GM21360 (cell line): ENCODE measurements at regions not wholly inside any gene's neighbourhood (a gene's known extent, or its start where the extent isn't known, plus 50 kb on each side); places are given as distances from the start of the nearest gene placed in this dataset.

Source experiments
- ATAC-seq: cut with Tn5 transposase; IDR thresholded peaks from one replicate; pipeline ENCODE4 v1.9.1; 2021; ENCODE audit warnings: mild to moderate bottlenecking, moderate library complexity; ENCODE audit not compliant: unreplicated experiment

DNA sequence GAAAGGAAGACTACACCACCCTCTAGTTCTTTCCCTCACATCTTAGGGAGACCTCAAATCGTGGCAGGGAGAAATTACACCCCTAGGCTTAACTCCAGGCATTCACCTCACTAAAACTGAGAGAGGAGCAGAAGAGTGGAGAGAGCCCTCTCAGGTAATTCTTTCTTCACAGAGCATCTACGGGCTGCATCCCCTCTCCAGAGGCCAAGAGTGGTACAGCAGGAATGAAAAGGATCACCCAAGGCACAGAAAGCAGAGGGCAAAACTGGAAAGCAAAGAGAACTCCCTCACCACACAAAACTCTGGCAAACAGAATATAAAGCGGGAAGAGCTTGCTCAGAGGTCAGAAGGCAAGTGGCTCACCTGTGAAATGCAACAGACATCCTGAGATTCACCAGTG, 661.2 kb downstream of the TBC1D4 start:
- ATAC-seq, result no peak

GRCh38 chr13:74819549-74819948, 662.4 kb downstream of the TBC1D4 start:
- no peak for ATAC-seq

GRCh38 chr13:74816737-74817136, 665.2 kb downstream of the TBC1D4 start:
- no peak for ATAC-seq

GRCh38 chr13:74796157-74796556, 662.0 kb upstream of the KLF12 start:
- ATAC-seq, result no peak

DNA sequence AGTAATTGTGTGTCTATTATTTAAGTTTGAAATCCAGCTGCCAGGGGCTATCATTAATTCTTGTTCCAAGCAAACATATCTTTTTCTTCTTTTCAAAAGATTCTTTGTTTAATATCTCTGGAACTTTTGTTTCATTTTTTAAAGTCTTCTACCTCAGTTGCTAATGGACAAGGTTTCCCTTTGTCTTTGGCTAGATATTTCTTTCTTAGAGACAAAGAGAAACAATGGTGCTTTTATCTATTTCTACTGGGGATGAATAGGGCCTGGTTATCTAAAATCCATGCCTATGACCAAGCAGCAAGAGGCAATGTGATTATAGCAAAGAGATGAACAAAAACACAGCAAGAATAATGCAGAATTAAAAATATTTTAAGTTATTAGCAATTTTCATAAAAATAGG, 661.3 kb upstream of the KLF12 start:
- ATAC-seq, result no peak

DNA sequence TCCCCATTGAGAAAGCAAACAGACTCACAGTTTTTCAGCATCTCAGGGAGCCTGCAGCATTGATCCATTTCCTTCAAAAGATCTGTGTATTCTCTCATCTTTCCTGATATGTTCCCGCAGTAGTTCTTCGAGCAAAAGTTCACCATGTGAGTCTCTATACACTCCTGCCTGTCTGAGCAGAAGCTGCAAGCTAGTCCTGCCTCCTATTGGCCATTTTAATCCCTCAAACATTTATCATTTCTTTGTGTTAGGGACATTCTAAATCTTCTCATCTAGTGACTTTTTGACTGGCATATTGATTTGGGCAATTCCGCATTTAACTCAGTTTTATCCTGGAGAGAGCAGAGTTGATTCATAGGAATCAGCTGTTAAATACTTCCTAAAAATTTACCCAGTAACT, 660.4 kb upstream of the KLF12 start:
- no peak for ATAC-seq

- no peak for ATAC-seq
Measured at GRCh38 chr13:74794147-74794546, 659.9 kb upstream of the KLF12 start.

GRCh38 chr13:74784959-74785358, 650.8 kb upstream of the KLF12 start:
- ATAC-seq, result no peak

GRCh38 chr13:74778946-74779345, 644.7 kb upstream of the KLF12 start:
- no peak for ATAC-seq

DNA sequence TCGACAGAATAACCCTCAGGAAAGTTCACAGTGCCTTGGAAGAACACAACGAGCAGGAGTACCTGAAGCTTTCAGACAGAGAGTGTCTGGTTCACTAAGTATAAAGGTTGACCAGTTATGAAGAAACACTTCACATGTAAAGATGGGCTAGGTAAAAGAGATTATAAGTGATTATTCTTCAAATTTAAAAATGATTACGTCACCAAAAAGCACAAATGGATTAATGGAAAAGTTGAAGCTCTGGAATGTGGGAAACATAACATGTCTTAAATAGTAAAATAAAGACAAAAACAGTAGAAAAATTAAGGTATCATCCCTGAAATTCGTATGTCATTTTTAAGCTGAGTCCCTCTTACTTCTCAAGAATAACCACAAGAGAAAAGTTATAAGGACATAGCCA, 643.9 kb upstream of the KLF12 start:
- no peak for ATAC-seq

DNA sequence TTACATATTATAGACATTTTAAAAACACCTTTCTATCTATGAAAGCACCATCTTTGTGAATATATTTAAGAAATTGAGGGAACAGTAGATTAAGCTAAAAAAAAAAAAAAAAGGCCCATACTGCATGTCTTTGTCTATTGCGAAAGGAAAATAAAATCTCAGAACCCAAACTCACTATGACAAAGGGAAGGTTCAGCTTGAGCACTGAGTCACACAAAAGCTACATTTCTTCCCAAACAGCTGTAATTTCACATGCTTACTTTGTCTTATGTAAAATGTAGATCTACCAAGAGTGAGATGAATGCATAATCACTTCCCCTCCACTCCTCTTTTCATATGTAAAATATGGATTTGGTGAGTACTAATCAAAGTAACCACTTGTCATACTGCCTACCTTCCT, 640.1 kb upstream of the KLF12 start:
- ATAC-seq, result no peak

DNA sequence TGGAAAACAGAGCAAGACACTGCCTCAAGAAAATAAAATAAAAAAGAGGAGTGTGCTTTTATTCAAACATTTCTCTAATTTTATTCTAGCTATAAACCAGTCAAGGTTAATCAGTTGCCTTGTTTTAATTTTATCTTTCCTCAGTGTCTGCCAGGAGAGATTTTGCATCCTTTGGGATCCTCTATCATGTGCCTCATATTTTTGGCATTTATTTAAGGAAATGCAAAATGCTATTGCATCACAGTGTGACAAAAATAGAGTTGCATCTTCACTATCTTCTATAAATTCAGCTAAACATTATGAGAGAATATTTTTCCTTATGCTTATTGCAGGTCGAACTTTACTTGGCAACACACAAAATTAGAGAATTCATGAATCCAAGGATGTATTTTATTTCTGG, 639.0 kb upstream of the KLF12 start:
- no peak for ATAC-seq

DNA sequence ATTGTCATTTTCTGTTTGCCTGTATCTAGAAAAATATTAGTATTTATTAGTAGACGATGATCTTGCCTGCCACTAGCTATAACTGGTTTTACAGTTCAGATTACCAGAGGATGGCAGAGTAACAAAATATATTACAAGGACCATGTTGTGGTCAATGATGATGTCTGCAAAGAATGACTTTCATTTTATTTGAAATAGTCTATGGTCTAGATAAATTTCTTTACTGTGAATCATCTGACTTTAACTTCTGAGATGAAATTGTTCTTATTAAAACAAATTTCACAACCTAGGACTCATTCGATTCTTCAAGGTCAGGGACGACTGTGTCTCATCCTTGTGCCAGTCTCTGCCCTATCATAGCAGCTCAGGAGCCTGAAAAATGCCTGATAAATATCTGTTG, 637.8 kb upstream of the KLF12 start:
- no peak for ATAC-seq

GRCh38 chr13:74770361-74770760, 636.2 kb upstream of the KLF12 start:
- no peak for ATAC-seq

DNA sequence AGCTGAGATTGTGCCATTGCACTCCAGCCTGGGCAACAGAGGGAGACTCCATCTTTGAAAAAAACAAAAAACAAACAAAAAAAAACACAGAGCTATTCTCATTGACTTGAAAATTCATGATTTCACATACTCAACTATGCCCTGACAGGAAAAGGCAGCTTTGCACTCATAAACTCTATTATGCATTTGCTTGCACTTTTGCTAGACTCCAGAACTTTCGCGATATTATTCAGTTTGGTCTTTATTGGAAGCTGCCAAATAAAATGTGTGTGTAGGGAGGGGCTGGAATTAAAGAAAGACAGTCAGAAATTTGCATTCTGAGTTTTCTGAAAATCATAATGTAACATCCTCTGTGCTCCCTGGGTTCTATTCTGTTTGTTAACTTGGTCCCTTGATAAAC, 635.1 kb upstream of the KLF12 start:
- no peak for ATAC-seq

DNA sequence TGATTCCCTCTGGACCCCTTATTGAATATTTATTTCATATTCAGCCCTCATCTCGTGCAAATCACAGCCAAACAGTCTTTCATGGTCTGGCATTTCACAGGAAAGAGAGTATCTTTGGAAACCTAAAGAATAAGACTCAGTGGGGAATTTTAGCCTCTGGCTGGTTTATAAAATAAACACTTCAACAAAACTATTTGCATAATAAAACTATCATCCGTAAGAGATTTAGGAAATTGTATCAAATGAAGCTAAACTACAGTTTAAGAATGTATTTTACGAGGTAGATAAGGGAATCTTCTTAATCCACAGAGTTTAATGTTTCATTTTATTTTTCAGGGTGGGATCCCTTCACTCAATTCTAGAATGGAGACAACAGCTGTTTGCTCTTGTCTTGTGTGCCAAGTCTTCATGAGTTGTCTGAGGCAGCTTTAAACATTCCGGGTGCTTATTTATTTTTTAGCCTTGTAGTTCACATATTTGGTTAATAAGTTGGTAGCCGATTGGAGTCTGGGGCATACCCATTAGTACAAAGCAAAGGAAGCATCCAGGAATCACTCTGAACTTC, 634.4 kb upstream of the KLF12 start:
- no peak for ATAC-seq

DNA sequence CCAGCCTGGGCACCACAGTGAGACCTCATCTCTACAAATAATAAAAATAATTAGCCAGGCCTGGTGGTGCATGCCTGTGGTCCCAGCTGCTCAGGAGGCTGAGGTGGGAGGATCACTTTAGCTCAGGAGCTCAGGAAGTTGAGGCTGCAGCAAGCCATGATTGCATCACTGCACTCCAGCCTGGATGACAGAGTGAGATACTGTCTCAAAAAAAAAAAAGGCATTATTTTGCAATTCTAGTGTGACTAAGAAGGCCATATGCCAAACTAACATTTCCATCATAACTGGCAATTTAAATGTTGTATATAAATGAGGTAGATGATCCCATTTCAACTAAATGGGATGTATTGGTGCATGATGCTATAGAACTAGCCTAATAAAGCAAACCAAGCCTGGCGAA, 632.8 kb upstream of the KLF12 start:
- no peak for ATAC-seq

GRCh38 chr13:74765955-74766354, 631.8 kb upstream of the KLF12 start:
- no peak for ATAC-seq

- no peak for ATAC-seq
Measured at GRCh38 chr13:74761801-74762757, 627.9 kb upstream of the KLF12 start.

DNA sequence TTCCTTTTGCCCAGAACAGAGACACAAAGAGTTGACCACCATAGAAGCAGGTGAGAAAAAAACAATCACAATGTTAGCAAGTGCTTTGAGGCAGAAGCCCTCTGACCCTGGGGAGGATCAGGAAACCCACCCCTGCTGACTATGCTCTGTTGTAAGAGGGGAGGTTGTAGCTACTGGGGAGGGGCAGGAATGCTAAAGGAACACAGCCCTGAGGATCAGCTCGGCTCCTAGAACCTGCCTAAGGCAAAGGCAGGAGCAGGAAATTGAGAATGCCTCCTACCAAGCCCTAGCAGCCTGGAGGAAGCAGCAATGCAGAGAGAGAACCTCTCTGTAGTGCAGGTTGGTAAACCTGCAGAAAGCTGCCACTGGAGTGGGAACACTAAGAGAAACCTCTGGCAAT, 624.0 kb upstream of the KLF12 start:
- ATAC-seq, result no peak

GRCh38 chr13:74755065-74755464, 620.9 kb upstream of the KLF12 start:
- no peak for ATAC-seq

DNA sequence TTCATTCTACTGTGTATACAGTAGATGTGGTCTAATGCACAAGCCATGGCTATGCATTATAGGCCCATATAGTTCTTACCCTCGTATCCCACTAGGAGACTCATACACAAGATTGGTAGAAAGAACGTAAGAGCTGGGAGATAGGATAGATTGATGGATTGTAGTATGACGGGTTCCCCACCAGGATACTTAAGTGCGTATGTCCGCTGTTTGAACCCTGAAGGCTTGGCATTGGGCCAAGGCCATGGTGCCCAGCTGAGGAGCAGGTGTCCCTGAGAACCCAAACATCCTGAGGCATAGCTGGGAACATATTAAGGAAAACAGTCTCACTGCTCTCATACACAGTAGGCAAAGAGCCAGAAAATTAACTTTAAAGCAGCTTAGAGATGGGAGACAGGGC, 617.5 kb upstream of the KLF12 start:
- no peak for ATAC-seq
